ENCODE measurements at regions not wholly inside any gene's neighbourhood (a gene's known extent, or its start where the extent isn't known, plus 50 kb on each side); places are given as distances from the start of the nearest gene placed in this dataset.
A peak's percentile ranks its signal among the peaks of the same experiment; 100 is the strongest.
"Not testable (repeated sequence)": the region's sequence is repeated elsewhere in the genome, so short reads cannot be mapped to it uniquely, and the experiment has no call there.

DNA sequence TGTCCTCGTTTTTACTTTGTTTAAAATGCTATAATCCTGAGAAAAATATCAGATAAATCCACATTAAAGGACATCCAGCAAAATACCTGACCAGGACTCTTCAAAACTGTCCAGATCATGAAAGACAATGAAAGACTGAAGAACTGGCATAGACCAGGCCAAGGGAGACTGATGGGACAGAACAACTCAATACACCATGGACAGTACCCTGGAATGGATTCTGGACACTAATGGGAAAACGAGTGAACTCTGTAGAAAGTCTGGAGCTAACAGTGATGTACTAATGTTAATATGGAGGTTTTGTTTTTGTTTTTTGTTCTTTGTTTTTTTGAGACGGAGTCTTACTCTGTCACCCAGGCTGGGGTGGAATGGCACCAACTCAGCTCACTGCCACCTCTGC, 461.4 kb downstream of the CD83 start:
- DNase-seq = no peak

DNA sequence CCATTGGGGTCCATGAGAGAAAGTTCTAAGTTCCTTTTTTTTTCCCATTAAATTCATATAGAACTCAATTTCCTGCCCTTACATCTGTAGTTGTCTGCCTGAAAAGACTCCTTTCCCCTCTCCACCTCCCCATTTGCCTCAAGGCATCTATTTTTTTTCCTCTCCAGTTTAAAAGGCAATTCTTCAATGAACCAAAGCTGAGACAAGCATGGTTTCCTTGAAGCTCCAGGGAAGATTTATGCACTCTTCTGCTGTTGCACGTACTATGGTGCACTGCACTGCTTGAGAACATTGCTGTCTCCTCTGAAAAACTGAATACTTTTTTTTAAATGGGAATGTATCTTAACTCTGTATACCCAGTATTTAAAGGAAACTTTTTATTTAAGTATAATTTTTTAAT, 465.2 kb downstream of the CD83 start:
- no peak for DNase-seq

DNA sequence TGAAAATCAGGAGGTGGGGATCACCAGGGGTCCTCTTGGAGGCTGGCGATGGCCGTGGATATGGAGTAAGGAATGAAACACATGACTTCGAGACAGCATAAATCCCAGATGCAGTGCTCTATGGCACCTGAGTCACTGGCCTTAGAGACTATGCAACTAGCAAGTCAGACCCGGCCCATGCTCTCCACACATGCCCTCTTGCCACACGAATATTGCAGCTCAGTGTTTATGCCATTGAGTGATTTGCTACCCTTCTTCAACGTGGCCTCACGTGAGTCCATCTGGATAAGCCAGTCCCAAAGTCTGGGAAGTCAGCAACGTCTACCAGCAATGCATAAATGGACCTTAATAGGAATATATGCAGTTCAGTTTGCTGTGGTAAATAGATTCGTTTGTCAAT, 466.3 kb downstream of the CD83 start:
- no peak for DNase-seq

DNA sequence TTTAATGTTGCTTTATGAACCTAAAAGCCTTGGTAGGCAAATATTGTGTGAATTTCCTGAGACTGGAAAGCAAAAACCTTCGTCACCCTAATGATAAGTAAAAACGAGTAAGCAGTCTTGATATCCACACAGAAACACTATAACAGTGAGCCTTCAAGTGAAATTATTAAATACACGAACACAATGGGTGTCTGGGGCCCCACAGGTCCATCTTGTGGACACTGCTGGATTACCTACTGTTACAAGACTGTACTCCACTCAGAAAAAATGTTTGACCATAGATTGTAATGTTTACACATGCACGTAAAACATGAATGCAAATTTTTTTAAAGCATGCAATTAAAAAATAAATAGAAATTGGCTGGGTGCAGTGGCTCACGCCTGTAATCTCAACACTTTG, 466.9 kb downstream of the CD83 start:
- DNase-seq = no peak

DNA sequence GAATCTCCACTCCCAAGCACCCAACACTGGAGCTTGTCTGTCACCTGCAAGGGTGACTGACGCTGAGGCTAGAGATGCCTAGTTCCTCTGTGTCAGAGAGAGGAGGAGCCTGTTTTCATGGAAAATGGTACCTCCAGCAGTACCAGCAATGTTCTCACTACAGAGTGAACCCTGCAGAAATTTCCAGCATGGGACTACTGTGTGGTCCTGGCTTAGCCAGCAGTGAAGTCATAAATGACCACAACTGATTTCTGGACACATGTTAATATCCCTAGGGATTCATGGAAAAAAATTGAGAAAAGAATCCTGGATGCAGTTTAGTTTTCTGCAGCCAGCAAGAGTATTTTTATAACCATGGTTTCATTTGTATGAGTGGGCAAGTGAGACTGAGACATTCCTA, 468.1 kb downstream of the CD83 start:
- no peak for DNase-seq

DNA sequence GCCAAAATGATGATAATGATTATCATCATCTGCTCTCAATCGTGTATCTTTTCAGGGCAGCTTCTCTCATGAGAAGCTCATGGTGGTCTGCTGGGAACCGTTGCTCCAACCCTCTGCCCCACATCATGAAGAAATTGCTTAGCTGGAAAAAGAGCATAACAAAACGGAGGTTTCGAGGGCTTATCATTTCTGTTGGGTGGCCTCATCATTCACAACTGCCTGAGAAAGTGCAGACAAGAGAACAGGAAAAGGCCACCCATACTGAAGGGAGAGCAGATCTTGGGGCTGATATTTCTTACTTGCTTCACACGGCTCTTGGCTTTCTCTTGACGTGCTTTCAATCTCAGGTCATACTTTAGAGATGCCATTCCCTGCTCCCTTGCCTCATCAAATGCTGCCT, 471.6 kb downstream of the CD83 start:
- no peak for DNase-seq

DNA sequence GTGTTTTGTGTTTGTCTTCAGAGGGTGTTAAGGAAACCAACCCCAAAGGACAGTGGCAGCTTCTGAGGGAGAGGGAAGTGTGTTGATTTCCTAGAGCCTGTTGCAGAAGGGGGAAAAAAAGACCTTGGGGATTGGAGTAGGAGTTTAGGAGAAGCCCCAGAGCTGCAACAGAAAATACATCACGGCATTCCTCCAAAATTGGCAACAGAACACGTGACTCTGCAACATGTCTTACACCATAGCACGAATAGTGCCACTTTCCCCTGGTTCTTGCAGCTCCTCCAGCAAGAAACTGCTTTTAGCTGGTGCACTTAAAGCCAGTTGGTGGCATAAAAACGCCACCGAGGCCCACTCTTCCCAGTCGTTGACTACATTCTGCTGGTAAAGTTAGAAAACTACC, 473.0 kb downstream of the CD83 start:
- peak in 1 of 3 donors; percentile 15 for DNase-seq

DNA sequence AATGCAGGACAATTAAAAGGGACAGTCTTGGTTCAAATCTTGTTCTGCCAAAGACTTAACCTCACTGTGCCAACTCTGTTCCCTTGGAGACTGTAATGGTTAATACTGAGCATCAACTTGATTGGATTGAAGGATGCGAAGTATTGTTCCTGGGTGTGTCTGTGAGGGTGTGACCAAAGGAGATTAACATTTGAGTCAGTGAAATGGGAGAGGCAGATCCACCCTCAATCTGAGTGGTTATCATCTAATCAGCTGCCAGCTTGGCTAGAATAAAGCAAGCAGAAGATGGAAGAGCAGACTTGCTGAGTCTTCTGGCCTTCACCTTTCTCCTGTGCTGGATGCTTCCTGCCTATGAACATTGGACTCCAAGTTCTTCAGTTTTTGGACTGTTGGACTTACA, 474.4 kb downstream of the CD83 start:
- no peak for DNase-seq

DNA sequence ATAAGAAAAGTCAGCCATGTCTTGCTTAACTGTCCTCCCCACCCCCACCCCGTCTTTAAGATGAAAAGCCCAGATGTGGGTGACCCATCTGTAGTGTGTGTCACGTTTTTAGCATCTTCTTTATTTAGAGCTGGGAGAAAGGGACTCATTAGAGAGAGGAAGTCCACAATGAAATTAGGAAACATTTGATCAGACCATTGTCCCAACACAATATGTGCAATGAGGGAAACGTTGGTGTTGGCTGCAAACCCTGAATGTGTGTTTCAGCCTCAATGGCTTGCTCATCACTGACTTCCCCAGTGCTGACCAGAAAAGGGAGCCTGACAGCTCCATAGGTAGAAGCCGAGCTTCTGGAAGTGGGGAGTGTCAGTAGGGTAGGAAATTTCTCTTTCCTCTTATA, 475.7 kb downstream of the CD83 start:
- DNase-seq = peak; percentile 51 to 63 (median 53)

DNA sequence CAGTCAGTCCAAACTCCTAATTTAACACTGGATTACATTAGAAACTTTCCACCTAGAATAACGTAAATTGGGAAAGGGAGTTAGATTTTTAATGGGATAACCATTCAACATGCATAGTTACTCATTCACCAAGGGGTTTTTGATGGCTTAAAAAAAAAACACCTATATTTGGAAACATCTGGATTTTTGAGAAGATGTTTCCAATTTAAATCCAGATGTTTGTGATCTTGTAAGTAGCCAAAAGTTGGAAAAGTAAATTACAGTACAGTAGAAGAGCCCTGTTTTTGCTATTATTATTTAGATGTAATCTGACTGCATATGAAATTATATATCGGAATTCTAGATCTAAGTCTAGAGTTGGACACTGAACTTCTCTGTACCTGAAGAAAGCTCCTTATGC, 478.2 kb downstream of the CD83 start:
- no peak for DNase-seq

DNA sequence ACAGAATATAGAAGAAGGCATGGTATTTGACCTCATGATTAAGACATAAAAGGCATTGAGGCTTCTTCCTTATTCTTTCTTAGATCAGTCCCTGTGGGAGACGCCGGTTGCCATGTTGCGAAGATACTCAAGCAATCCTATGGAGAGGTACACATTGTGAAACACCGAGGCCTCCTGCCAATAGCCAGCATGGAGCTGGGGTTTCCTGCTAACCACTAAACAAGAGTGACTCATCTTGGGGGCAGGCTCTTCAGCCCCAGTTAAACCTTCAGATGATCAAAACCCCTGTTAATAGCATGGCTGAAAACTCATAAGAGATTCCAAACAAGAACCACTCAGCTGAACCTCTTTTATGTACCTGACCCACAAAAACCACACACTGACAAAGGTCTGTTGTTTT, 478.8 kb downstream of the CD83 start:
- peak; percentile 93 to 98 (median 94) for DNase-seq

DNA sequence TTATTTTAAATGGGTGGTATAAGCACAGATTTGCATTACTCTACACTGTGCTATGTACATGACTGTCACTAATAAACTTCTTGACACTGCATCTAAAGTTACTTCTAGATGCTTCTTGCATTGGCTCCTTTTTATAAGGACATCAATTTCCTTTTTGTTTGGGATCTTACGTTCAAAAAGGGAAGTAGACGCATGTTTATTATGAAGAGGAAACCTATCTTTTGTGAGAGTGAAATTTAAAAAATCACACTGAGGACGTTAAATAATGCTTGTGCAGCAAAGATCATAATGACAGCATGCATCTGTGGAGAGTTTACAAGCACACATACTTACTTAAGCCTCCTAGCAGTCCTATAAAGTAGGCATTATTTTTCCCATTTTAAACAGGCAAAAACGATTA, 479.5 kb downstream of the CD83 start:
- peak in 2 of 3 donors; percentile 57 to 72 for DNase-seq

DNA sequence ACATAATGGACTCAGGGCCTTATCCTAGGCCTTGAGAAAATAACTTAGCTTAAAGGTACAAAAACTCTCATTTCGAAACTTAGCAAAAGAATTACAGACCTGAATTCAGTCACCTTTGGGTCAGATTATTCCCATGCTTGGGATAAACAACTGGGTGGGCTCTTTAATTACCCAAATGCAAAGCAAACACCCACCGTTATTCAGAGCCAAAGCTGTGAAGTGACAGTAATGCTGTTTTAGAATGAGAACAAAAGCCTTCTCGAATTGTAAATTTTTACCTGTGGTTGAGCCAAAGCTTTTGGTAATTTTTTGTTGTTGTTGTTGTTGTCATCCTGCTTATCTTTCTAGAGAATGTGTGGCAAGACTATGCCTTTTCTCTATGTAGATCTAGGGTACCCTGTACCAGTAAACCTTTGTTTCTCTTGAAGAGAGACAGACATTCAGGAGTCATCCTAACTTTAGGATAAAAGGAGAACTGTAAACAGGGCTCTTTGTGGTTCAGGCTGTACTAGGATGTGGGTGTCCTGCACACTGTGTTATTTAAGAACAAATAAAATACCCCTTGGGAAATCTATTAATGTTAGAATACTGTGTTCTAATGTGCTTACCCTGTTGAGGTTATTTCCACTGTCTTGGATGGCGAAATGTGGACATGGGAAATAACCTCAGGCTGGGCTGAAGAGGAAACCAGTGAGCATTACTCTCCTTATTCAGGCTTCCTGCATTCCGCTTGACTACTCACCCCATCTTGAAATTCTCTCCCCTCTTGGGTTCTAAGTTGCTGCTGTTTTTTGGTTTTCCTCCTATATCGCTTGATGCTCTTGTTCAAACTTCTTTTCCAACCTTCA, 480.7 kb downstream of the CD83 start:
- DNase-seq = peak; percentile 84 to 95 (median 91)

DNA sequence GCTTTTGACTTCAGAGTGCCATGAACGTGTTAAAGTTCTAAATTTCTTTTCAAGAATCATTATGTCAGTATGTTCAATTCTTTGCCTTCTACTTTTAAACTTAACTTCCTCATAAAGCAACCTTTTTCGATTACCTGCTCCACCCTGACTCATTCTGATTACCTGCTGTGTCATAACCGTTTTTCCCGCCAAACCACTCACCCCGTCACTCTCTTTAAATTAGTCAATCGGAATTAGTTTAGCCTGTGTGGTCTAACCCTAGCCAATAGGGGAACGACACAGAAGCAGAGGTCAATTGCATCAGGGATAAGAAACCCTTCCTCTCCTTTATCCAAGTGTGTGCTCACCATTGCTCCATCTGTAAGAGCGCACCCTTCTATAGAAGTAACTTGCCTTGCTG, 482.7 kb downstream of the CD83 start:
- DNase-seq = not testable (repeated sequence)

DNA sequence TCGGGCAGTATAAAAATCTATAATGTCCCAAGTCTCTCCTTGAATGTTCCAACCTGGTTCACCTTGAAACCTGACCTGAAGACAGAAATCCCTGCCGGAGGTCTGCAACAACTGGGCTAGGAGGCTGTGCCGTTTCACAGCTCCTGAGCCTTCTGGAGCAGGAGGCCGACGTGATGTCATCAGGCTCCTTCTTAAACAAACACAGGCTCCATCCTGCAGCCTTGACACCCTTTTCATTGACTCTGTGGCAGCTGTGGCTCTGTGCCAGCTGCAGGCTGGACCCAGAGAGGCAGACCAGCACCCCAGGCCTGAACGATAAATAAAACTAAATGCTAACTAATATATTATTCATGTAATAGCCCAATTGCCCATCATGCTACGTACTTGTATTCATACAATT, 483.9 kb downstream of the CD83 start:
- no peak for DNase-seq

DNA sequence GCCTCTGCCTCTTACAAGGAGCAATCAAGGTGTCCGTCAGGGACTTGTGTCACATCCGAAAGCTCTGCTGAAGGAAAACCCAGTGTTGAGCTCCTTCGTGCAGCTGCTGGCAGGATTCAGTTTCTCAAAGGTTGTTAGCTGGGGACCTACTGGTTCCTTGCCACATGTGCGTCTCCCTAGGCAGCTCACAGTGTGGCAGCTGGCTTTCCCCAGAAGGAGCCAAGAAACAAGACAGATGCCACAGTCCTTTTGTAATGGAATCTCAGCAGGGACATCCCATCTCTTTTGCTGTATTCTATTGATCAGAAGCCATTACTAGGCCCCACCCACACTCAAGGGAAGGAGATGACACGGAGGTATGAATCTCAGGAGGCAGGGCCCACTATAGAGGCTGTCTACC, 488.8 kb downstream of the CD83 start:
- no peak for DNase-seq

DNA sequence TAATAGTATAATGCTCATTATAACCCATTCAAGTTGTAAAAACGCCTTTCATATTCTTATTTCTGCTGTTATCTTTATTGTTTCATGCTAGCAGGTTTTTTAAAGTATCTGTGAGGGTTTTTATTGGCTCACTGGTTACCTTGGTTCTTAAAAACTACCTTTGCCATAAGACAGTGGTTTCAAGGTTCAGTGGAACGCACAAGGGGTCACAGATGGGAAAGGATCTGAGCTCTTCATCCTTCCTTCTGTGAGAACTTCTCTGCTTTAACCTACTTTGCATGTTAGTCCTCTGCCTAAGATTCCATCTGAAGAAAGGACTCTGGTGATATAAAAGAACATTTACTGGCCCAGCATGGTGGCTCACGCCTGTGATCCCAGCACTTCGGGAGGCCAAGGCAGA, 492.6 kb downstream of the CD83 start:
- DNase-seq = no peak

DNA sequence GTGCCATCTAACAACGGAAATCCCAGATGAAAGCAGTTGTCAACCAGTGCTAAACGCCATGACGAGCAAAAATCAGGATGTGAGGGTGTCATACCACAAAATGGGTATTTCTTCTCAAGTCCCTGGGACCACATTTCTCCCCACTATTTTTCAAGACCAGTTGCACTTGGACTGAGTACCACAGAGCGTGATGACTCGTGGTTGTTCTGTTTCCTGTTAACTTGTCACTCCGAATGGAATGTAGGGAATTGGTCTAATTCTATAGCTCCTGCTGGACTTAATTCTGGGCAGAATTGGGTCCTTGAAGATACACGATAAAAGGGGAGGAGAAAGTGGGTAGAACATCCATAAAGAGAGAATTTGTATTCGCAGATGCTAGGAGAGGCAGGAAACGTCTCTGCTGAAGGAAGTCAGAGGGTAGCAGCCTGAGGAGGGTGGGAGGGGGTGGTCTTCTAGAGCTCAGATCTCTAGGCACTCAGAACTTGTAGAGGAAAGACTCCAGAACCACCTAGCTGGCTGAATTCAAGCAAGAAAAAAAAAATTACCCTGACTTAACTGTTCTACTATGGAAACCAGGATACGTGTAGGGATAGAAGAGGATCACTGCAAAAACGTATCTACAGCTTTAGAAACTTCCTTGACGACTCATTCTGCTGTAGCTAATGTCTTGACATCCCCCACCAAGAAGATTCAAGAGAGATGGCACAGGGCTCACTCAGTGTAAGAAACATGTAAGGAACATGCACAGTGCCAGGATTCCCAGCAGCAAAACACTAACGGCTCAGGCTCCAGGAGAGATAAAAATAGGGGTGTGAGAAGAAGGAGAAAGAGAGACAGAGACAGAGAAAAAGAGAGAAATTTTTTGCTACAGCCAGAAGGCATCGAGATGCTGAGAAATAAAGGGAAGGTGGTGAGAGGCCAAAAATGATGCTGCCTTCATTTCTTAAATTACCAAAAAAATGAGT, 494.7 kb downstream of the CD83 start:
- peak in 1 of 3 donors; percentile 31 for DNase-seq

DNA sequence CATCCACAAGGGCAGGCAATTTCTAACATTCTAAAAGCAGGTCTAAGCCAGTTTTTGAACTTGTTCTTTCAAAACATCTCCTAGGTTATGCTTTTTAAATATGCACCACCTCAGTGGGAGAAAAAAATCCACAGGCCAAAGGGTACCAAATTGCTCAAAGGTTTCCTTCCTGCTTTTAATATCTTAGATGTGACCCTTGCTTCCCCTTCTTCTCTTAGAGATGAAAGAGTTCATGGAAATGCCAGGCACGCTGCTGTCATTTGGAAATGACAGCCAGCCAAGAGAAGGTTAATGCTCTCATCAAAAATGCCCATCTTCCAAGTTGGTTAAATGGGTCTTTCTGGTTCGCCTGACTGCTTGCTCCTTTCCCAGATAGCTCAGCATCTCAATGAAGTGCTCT, 497.1 kb downstream of the CD83 start:
- DNase-seq = peak; percentile 38 to 65 (median 61)

DNA sequence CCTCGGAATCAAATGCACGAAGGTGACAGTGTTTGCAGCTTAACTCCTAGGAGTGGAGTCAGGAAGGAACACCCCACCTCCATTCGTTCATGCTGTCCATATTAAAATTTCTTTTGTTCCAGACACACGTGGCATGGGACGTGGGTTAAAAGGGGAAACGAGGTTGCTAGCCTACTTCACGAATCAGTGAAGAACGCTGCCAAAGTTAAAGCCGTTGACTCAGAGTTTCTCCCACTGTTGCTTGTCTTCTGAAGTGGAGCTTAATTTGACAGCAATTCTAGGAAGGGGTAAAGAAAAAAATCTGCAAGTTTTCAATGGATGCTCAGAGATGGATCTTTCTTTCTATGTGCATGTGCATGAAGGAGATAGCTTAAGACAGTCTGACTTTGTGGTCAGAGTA, 499.1 kb downstream of the CD83 start:
- DNase-seq = peak; percentile 54 to 60 (median 57)

DNA sequence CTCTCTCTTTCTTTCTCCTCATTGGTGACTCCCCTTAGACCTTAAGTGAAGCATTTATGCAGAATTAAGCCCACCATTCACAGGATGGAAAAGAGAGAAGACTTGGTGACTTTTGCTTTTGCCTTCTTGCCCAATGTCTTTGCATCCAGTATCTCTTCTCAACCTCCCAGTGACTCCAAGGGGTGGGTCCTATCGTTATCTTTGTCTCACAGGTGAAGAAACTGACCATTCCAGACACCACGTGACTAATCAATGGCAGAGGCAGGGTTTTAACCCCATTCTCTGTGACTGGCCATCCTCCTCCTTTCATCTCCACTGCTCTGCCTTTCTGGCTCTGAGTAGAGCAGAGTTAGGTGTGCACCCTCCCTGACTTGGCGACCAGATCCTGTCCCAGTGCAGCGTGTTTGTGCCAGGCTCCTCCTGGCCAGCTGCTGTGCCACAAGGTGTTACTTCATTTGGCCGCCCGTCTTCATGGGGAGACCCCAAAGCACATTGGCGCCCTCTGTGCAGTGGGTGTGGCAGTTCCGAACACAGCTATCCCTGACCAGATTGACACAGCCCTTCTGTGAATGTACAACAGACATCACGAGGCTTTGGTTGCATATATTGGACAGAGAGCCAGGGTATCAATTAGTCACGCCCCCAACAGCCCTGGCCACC, 501.3 kb downstream of the CD83 start:
- no peak for DNase-seq

DNA sequence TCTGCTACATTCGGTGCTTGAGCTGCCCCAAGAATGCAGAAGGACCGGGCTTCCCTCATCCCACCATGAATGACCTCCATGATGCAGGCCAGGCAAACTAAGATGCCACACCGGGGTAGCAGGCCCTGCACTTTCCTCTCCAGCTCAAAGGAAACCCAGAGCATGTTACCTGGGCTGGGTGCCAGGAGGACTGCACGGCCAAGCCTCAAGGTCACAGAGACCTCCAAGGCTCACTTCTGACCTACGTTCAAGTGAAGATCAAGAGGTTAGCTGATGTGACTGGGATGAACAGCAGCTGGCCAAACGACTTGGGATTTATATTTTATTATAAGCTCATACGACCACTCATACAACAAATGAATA, 501.8 kb downstream of the CD83 start:
- no peak for DNase-seq

DNA sequence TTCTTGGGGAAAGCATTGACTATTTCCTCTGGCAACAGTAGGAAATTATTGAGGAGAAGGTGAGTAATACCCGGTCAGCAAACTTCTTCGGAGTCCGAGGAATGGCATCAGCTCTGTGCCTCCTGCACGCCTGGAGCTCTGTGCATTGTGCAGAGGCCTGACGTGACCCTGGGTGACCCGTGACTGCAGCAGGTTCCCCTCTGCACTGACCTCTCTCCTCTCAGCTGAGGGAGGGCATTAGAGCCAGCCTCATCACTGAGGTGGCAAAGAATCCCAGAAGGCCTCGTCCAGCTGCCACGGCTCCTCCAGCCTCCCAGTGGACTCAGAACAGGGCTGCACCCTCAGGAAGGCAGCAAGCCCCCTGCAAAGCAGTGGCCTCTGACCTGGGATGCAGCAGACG, 502.9 kb downstream of the CD83 start:
- DNase-seq = no peak
